A673 (cell line): ENCODE measurements at regions not wholly inside any gene's neighbourhood (a gene's known extent, or its start where the extent isn't known, plus 50 kb on each side); places are given as distances from the start of the nearest gene placed in this dataset.
"Not testable (repeated sequence)": the region's sequence is repeated elsewhere in the genome, so short reads cannot be mapped to it uniquely, and the experiment has no call there.

Experiments
- BruUV-seq: library from RNA; stranded (reverse); fragments of 400-500 nt; replicated peaks from 2 replicates; lab custom pipeline; 2021; lab: Mats Ljungman, UMichigan
- CTCF ChIA-PET: fragments of 300-600 bp; sonication (Branson Sonifier 250); formaldehyde crosslinking; loops from one replicate; lab custom pipeline; 2022; ENCODE audit warnings: antibody characterized with exemption; lab: Charles Lee
- POLR2A ChIA-PET: fragments of 300-600 bp; sonication (Branson Sonifier 250); formaldehyde crosslinking; loops from one replicate; lab custom pipeline; 2022; ENCODE audit warnings: antibody characterized with exemption; ENCODE audit not compliant: low non-redundant PET; lab: Charles Lee
- DNase-seq: peaks from one replicate; pipeline ENCODE4 v3.0.0-alpha.2; 2015; ENCODE audit warnings: low spot score
- H3K27ac ChIP-seq: fragments of 200-600 bp; sonication (generic); 2 replicates; pipeline ENCODE4 v1.5.1; 2016; ENCODE audit warnings: mixed run types, low read depth, mild to moderate bottlenecking, mixed read lengths, antibody characterized with exemption, low read length; ENCODE audit not compliant: poor library complexity, severe bottlenecking
- H3K27me3 ChIP-seq: fragments of 200-600 bp; sonication (generic); replicated peaks from 2 replicates; pipeline ENCODE4 v1.6.1; 2017; ENCODE audit warnings: mixed run types, low read depth, mild to moderate bottlenecking, mixed read lengths, antibody characterized with exemption, low read length; ENCODE audit not compliant: insufficient read depth, poor library complexity
- H3K36me3 ChIP-seq: fragments of 200-600 bp; sonication (generic); 2 replicates; pipeline ENCODE4 v1.6.1; 2016; ENCODE audit warnings: mixed run types, mild to moderate bottlenecking, mixed read lengths, antibody characterized with exemption, low read length; ENCODE audit not compliant: insufficient read depth, poor library complexity, severe bottlenecking
- H3K4me1 ChIP-seq: fragments of 200-600 bp; sonication (generic); 2 replicates; pipeline ENCODE4 v1.6.1; 2017; ENCODE audit warnings: mixed run types, mild to moderate bottlenecking, mixed read lengths, antibody characterized with exemption, low read length; ENCODE audit not compliant: insufficient read depth, poor library complexity, severe bottlenecking
- H3K4me3 ChIP-seq: fragments of 200-600 bp; sonication (generic); 2 replicates; pipeline ENCODE4 v1.5.1; 2016; ENCODE audit warnings: low read depth, mixed run types, mild to moderate bottlenecking, mixed read lengths, low read length; ENCODE audit not compliant: poor library complexity, severe bottlenecking
- H3K9me3 ChIP-seq: fragments of 200-600 bp; sonication (generic); 2 replicates; pipeline ENCODE4 v1.6.1; 2016; ENCODE audit warnings: mixed run types, low read depth, mild to moderate bottlenecking, mixed read lengths, antibody characterized with exemption, low read length; ENCODE audit not compliant: poor library complexity, severe bottlenecking
- intact Hi-C: fragments of 100-400 bp; cut with micrococcal nuclease; formaldehyde crosslinking; loops from one replicate; pipeline ENCODE4 v1.10.0; 2022; ENCODE audit not compliant: unreplicated experiment

GRCh38 chr16:29094729-29095624 is 110.1 kb downstream of the LAT start:
- POLR2A ChIA-PET, BruUV-seq, H3K9me3 ChIP-seq, CTCF ChIA-PET, H3K4me3 ChIP-seq, H3K4me1 ChIP-seq, DNase-seq, H3K27ac ChIP-seq, H3K36me3 ChIP-seq, H3K27me3 ChIP-seq, intact Hi-C loops: not testable (repeated sequence)

- intact Hi-C loops, POLR2A ChIA-PET, BruUV-seq: not testable (repeated sequence)
Measured at GRCh38 chr16:29094325-29094724, 109.5 kb downstream of the LAT start.

GRCh38 chr16:29089679-29090078 is 104.8 kb downstream of the LAT start:
- H3K27me3 ChIP-seq, H3K36me3 ChIP-seq, H3K9me3 ChIP-seq, POLR2A ChIA-PET, H3K4me3 ChIP-seq, DNase-seq, CTCF ChIA-PET, intact Hi-C loops, H3K4me1 ChIP-seq, H3K27ac ChIP-seq, BruUV-seq: not testable (repeated sequence)

More at GRCh38 chr16:29094325-29094724, 109.5 kb downstream of the LAT start:
- CTCF ChIA-PET, H3K27ac ChIP-seq, H3K4me3 ChIP-seq, H3K27me3 ChIP-seq, H3K9me3 ChIP-seq, H3K4me1 ChIP-seq, H3K36me3 ChIP-seq, DNase-seq: not testable (repeated sequence)

GRCh38 chr16:29087673-29088072 is 102.8 kb downstream of the LAT start:
- H3K9me3 ChIP-seq, H3K27ac ChIP-seq, BruUV-seq, intact Hi-C loops, H3K27me3 ChIP-seq, CTCF ChIA-PET, POLR2A ChIA-PET, H3K4me3 ChIP-seq, H3K4me1 ChIP-seq, DNase-seq, H3K36me3 ChIP-seq: not testable (repeated sequence)

DNA sequence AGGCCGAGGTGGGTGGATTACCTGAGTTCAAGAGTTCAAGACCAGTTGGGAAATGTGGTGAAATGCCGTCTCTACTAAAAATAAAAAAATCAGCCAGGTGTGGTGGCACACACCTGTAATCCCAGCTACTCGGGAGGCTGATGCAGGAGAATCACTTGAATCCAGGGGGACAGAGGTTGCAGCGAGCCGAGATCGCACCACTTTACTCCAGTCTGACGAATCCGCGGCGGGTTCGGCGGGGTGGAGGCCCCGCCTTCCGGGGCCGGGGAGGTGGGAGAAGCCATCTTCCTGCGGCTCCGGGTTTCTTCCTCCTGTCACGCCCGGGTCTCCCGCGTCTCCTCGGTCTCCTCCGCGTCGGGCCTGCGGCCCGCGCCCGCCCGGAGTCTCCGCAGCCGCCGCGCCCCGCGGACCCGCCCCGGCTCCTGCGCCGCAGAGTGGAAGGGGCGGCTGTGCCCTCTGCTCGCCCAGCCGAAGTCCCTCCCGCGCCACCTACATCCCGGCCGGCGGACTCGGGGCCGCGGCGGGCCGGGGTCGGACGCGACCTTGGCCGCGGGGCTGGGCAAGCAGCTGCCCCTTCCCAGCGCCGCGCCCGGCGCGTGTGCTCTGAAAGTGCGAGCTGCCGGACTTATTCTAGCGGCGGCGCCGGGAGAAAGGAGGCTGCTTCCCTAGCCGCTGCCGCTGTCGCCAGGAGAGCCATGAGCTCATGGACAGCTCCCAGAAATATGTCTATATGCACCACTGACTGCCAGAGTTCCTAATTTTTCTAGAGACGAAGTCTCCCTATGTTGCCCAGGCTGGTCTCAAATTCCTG is 97.2 kb downstream of the LAT start:
- DNase-seq, H3K27me3 ChIP-seq, H3K4me1 ChIP-seq, CTCF ChIA-PET, POLR2A ChIA-PET, H3K27ac ChIP-seq, BruUV-seq, intact Hi-C loops, H3K9me3 ChIP-seq, H3K36me3 ChIP-seq: not testable (repeated sequence)
- H3K4me3 ChIP-seq = peak overlapping the region; percentile 37

GRCh38 chr16:29074554-29075402 is 89.9 kb downstream of the LAT start:
- H3K27me3 ChIP-seq, intact Hi-C loops, H3K36me3 ChIP-seq, DNase-seq, H3K27ac ChIP-seq, CTCF ChIA-PET, H3K4me3 ChIP-seq, H3K9me3 ChIP-seq, H3K4me1 ChIP-seq, BruUV-seq, POLR2A ChIA-PET: not testable (repeated sequence)

DNA sequence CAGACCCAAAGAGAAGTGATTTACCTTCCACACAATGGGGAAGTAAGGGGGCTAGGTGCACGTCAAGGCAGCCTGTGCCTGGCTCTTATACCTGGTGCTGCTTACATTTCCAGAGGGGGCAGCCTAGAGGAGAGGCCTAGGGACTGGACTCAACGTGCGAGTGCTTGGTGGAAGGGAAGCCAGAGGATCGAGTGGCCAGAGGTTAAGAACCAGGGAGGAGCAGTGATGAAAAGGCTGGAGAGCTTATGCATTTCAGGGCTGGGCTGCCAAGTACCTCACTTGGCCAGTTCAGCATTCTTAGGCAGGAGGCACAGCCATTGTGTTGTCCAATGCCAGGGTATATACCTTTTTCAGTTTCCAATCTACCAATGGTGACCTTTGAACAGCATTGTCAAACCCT is 77.4 kb downstream of the LAT start:
- H3K36me3 ChIP-seq, CTCF ChIA-PET: not testable (repeated sequence)

More for the DNA sequence above, 77.4 kb downstream of the LAT start:
- H3K4me1 ChIP-seq, H3K9me3 ChIP-seq, H3K27ac ChIP-seq, intact Hi-C loops, DNase-seq, H3K4me3 ChIP-seq, POLR2A ChIA-PET, BruUV-seq, H3K27me3 ChIP-seq: not testable (repeated sequence)
